ENCODE measurements at regions not wholly inside any gene's neighbourhood (a gene's known extent, or its start where the extent isn't known, plus 50 kb on each side); places are given as distances from the start of the nearest gene placed in this dataset.
A peak's percentile ranks its signal among the peaks of the same experiment; 100 is the strongest.

- H3K4me1 ChIP-seq, result peaks cover 0 to 7% (median 0%) of the 10 kb centered on the region in 4 donors
- no peaks in the 10 kb centered on the region for H3K36me3 ChIP-seq
- no peak overlapping the region for H3K27ac ChIP-seq (replicated peaks in 1 of 4)
- no peak overlapping the region for H3K4me3 ChIP-seq
- TF ChIP-seq EP300 (IDR thresholded peaks at IDR 0.05) (no peak), POLR2A (IDR thresholded peaks at IDR 0.05; ENCODE audit: low read depth) (no peak), POLR2AphosphoS5 (IDR thresholded peaks at IDR 0.05) (no peak), CTCF (IDR thresholded peaks at IDR 0.05) (no peak)
- intact Hi-C loops (cut with DNase I), result no loop called here
- WGBS, result 94% methylated on average over 16 of the region's 16 CpGs
- no peaks in the 10 kb centered on the region for H3K9me3 ChIP-seq
- DNase-seq (ENCODE audit: extremely low spot score), result no peak
- H3K27me3 ChIP-seq, result no peaks in the 10 kb centered on the region
These were observed 168.0 kb downstream of the RPIA start for GRCh38 chr2:88859461-88859860.

DNA sequence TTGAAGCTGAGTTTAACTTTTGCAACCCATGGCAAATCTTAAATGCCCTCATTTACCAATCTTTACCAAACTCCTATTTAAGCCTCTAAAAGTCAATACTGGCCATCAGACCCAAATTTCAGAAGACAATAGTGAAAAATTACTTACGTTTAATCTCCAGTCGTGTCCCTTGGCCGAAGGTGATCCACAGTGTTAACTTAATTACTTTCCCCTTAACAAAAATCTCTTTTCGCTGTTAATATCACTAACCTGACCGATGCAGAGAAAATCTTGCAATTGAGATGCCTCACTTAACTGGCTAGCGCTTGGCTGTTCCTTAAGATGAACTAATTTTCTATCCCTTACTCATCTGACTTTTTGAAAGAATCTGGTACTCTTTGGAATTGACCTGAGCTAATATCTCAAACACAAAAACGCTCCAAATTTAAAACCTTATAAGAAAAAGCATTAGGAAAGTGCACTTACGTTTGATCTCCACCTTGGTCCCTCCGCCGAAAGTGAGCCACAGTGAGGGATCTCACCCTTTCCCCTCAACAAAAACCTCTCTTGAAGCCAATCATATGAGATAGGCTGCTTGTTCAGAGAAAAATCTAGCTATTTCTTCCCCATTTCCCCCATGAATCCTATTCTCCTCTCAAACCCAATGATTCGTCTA is 169.1 kb downstream of the RPIA start:
- Histone ChIP-seq H3K4me3 (peak overlapping the region in 1 of 4 donors; percentile 27), H3K27ac (replicated peaks in 1 of 4) (no peak overlapping the region), H3K36me3 (no peaks in the 10 kb centered on the region), H3K9me3 (no peaks in the 10 kb centered on the region), H3K27me3 (no peaks in the 10 kb centered on the region), H3K4me1 (peaks cover 0 to 7% (median 0%) of the 10 kb centered on the region in 4 donors)
- intact Hi-C loops (cut with DNase I), result no loop called here
- TF ChIP-seq EP300 (IDR thresholded peaks at IDR 0.05) (no peak), POLR2A (IDR thresholded peaks at IDR 0.05; ENCODE audit: low read depth) (no peak), CTCF (IDR thresholded peaks at IDR 0.05) (no peak), POLR2AphosphoS5 (IDR thresholded peaks at IDR 0.05) (no peak)
- DNase-seq (ENCODE audit: extremely low spot score), result no peak
- 90% methylated on average over 11 of the region's 11 CpGs for WGBS

GRCh38 chr2:88865801-88866371 is 174.4 kb downstream of the RPIA start:
- no peak for DNase-seq (ENCODE audit: extremely low spot score)
- Histone ChIP-seq H3K27ac (replicated peaks in 1 of 4) (no peak overlapping the region), H3K36me3 (no peaks in the 10 kb centered on the region), H3K27me3 (peaks cover 0 to 11% (median 0%) of the 10 kb centered on the region in 4 donors), H3K4me1 (no peaks in the 10 kb centered on the region), H3K4me3 (no peak overlapping the region), H3K9me3 (no peaks in the 10 kb centered on the region)
- intact Hi-C loops (cut with DNase I), result no loop called here
- TF ChIP-seq EP300 (IDR thresholded peaks at IDR 0.05) (no peak), CTCF (IDR thresholded peaks at IDR 0.05) (no peak), POLR2A (IDR thresholded peaks at IDR 0.05; ENCODE audit: low read depth) (no peak), POLR2AphosphoS5 (IDR thresholded peaks at IDR 0.05) (no peak)
- WGBS, result 41% methylated on average over 6 of the region's 6 CpGs

DNA sequence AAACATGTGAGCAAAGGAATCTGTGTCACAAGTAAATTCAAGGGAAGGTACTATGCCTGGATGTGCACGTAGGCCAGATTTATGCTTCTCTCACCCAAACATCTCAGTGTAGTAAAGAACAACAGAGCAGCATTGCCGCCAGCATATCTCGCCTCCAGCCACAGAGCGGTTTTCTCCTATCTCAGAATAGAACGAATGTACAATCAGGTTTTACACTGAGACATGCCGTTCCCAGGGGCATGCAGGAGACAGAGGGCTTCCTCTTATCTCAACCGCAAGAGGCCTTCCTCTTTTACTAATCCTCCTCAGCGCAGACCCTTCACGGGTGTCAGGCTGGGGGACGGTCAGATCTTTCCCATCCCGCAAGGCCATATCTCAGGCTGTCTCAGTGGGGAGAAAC is 175.3 kb downstream of the RPIA start:
- DNase-seq (ENCODE audit: extremely low spot score), result no peak
- WGBS, result 62% methylated on average over 11 of the region's 11 CpGs
- TF ChIP-seq EP300 (IDR thresholded peaks at IDR 0.05), result no peak
- TF ChIP-seq POLR2AphosphoS5 (IDR thresholded peaks at IDR 0.05), result no peak
- TF ChIP-seq POLR2A (IDR thresholded peaks at IDR 0.05; ENCODE audit: low read depth), result no peak
- TF ChIP-seq CTCF (IDR thresholded peaks at IDR 0.05), result no peak
- H3K9me3 ChIP-seq, result no peaks in the 10 kb centered on the region
- H3K27me3 ChIP-seq, result peaks cover 0 to 18% (median 0%) of the 10 kb centered on the region in 4 donors
- no peak overlapping the region for H3K4me3 ChIP-seq
- no peaks in the 10 kb centered on the region for H3K36me3 ChIP-seq
- no peak overlapping the region for H3K27ac ChIP-seq (replicated peaks in 1 of 4)
- H3K4me1 ChIP-seq, result no peaks in the 10 kb centered on the region
- intact Hi-C loops (cut with DNase I), result no loop called here
